IPS-18a (cell line): ENCODE measurements at regions not wholly inside any gene's neighbourhood (a gene's known extent, or its start where the extent isn't known, plus 50 kb on each side); places are given as distances from the start of the nearest gene placed in this dataset.
"Not testable (repeated sequence)": the region's sequence is repeated elsewhere in the genome, so short reads cannot be mapped to it uniquely, and the experiment has no call there.

Experiments
- H3K27ac ChIP-seq: one replicate; pipeline ENCODE4 v1.5.1; 2013; ENCODE audit warnings: low read length
- H3K27me3 ChIP-seq: one replicate; pipeline ENCODE4 v1.6.1; 2013; ENCODE audit warnings: mild to moderate bottlenecking, low read length; ENCODE audit not compliant: control insufficient read depth, insufficient read depth
- H3K36me3 ChIP-seq: one replicate; pipeline ENCODE4 v1.6.1; 2013; ENCODE audit warnings: low read depth, low read length; ENCODE audit not compliant: control insufficient read depth
- H3K4me1 ChIP-seq: one replicate; pipeline ENCODE4 v1.6.1; 2013; ENCODE audit warnings: low read depth, low read length; ENCODE audit not compliant: control insufficient read depth
- H3K4me3 ChIP-seq: one replicate; pipeline ENCODE4 v1.5.1; 2013; ENCODE audit warnings: low read length
- H3K9ac ChIP-seq: one replicate; pipeline ENCODE4 v1.6.1; 2013; ENCODE audit warnings: mild to moderate bottlenecking, low read length, moderate library complexity
- H3K9me3 ChIP-seq: one replicate; pipeline ENCODE4 v1.6.1; 2013; ENCODE audit warnings: low read depth, low read length; ENCODE audit not compliant: control insufficient read depth

- H3K4me3 ChIP-seq: no peak overlapping the region
- H3K27me3 ChIP-seq: no peaks in the 10 kb centered on the region
- H3K36me3 ChIP-seq: no peaks in the 10 kb centered on the region
- no peak overlapping the region for H3K27ac ChIP-seq
- H3K9ac ChIP-seq: no peak overlapping the region
- H3K4me1 ChIP-seq: peaks cover 3% of the 10 kb centered on the region
- no peaks in the 10 kb centered on the region for H3K9me3 ChIP-seq
Observed at GRCh38 chr14:71165121-71166031, 258.1 kb downstream of the PCNX1 start.

- Histone ChIP-seq H3K27me3 (no peaks in the 10 kb centered on the region), H3K9ac (no peak overlapping the region), H3K4me1 (peaks cover 3% of the 10 kb centered on the region), H3K36me3 (no peaks in the 10 kb centered on the region), H3K4me3 (no peak overlapping the region), H3K27ac (no peak overlapping the region), H3K9me3 (no peaks in the 10 kb centered on the region)
Observed at GRCh38 chr14:71166180-71166837, 259.1 kb downstream of the PCNX1 start.

- not testable (repeated sequence) for H3K9ac ChIP-seq, H3K9me3 ChIP-seq, H3K27ac ChIP-seq, H3K36me3 ChIP-seq, H3K27me3 ChIP-seq, H3K4me1 ChIP-seq, H3K4me3 ChIP-seq
Observed at GRCh38 chr14:71167325-71167950, 260.2 kb downstream of the PCNX1 start.

GRCh38 chr14:71168161-71168560 lies 260.9 kb downstream of the PCNX1 start:
- H3K4me3 ChIP-seq, H3K9me3 ChIP-seq, H3K9ac ChIP-seq, H3K36me3 ChIP-seq, H3K27ac ChIP-seq, H3K27me3 ChIP-seq, H3K4me1 ChIP-seq: not testable (repeated sequence)

- peaks cover 3% of the 10 kb centered on the region for H3K4me1 ChIP-seq
- no peak overlapping the region for H3K27ac ChIP-seq
- no peak overlapping the region for H3K4me3 ChIP-seq
- no peaks in the 10 kb centered on the region for H3K36me3 ChIP-seq
- no peak overlapping the region for H3K9ac ChIP-seq
- H3K9me3 ChIP-seq: no peaks in the 10 kb centered on the region
- H3K27me3 ChIP-seq: no peaks in the 10 kb centered on the region
Observed at GRCh38 chr14:71168564-71169427, 261.5 kb downstream of the PCNX1 start.

- H3K9me3 ChIP-seq: no peaks in the 10 kb centered on the region
- H3K4me1 ChIP-seq: peaks cover 3% of the 10 kb centered on the region
- H3K9ac ChIP-seq: no peak overlapping the region
- no peak overlapping the region for H3K27ac ChIP-seq
- H3K36me3 ChIP-seq: no peaks in the 10 kb centered on the region
- H3K27me3 ChIP-seq: no peaks in the 10 kb centered on the region
- no peak overlapping the region for H3K4me3 ChIP-seq
Observed at GRCh38 chr14:71169861-71170260, 262.6 kb downstream of the PCNX1 start.

GRCh38 chr14:71175491-71175890 lies 268.2 kb downstream of the PCNX1 start:
- H3K9ac ChIP-seq: no peak overlapping the region
- no peaks in the 10 kb centered on the region for H3K9me3 ChIP-seq
- no peaks in the 10 kb centered on the region for H3K27me3 ChIP-seq
- H3K36me3 ChIP-seq: no peaks in the 10 kb centered on the region
- no peaks in the 10 kb centered on the region for H3K4me1 ChIP-seq
- H3K4me3 ChIP-seq: no peak overlapping the region
- no peak overlapping the region for H3K27ac ChIP-seq

- H3K36me3 ChIP-seq: no peaks in the 10 kb centered on the region
- H3K9ac ChIP-seq: no peak overlapping the region
- no peaks in the 10 kb centered on the region for H3K27me3 ChIP-seq
- H3K4me1 ChIP-seq: no peaks in the 10 kb centered on the region
- H3K27ac ChIP-seq: no peak overlapping the region
- no peak overlapping the region for H3K4me3 ChIP-seq
- no peaks in the 10 kb centered on the region for H3K9me3 ChIP-seq
Observed at GRCh38 chr14:71179066-71179465, 271.8 kb downstream of the PCNX1 start.

GRCh38 chr14:71180397-71180796 lies 273.1 kb downstream of the PCNX1 start:
- Histone ChIP-seq H3K9ac (no peak overlapping the region), H3K4me3 (no peak overlapping the region), H3K4me1 (no peaks in the 10 kb centered on the region), H3K27ac (no peak overlapping the region), H3K36me3 (no peaks in the 10 kb centered on the region), H3K9me3 (no peaks in the 10 kb centered on the region), H3K27me3 (no peaks in the 10 kb centered on the region)

GRCh38 chr14:71181215-71182003 lies 274.1 kb downstream of the PCNX1 start:
- no peaks in the 10 kb centered on the region for H3K9me3 ChIP-seq
- H3K4me3 ChIP-seq: no peak overlapping the region
- no peaks in the 10 kb centered on the region for H3K4me1 ChIP-seq
- no peaks in the 10 kb centered on the region for H3K36me3 ChIP-seq
- no peaks in the 10 kb centered on the region for H3K27me3 ChIP-seq
- H3K9ac ChIP-seq: no peak overlapping the region
- no peak overlapping the region for H3K27ac ChIP-seq
